GM12892 (cell line): ENCODE measurements at regions not wholly inside any gene's neighbourhood (a gene's known extent, or its start where the extent isn't known, plus 50 kb on each side); places are given as distances from the start of the nearest gene placed in this dataset.

Experiments
- POLR2A ChIP-seq: IDR thresholded peaks from 2 replicates; pipeline ENCODE4 v1.6.1; 2011; ENCODE audit warnings: low read depth, low read length, control low read depth
- POLR2AphosphoS5 ChIP-seq: IDR thresholded peaks from 2 replicates; pipeline ENCODE4 v1.6.1; 2011; ENCODE audit warnings: low read depth, low read length, control low read depth

DNA sequence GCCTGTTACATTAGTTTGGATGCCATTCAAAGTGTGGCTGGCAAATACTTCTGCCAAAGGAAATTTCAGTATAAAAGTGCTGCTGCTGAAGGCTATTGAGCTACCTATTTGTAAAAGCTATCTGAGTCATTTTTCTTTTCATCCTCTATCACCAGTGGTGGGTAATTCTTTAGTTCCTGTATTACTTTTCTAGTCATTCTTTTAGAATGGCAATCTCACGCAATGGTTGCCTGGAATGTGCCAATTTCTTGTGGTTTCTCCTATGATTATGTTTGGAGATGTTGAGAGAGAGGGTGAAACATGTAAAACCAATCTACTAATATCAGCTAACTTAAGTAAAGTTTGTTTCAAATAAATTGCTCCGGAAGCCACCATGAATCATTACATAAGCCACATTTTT lies 685.0 kb downstream of the RAPGEF2 start:
- TF ChIP-seq POLR2A (no peak), POLR2AphosphoS5 (no peak)
